CD14-positive monocyte (primary cell): ENCODE measurements at regions not wholly inside any gene's neighbourhood (a gene's known extent, or its start where the extent isn't known, plus 50 kb on each side); places are given as distances from the start of the nearest gene placed in this dataset.
A peak's percentile ranks its signal among the peaks of the same experiment; 100 is the strongest.

Source experiments
- DNase-seq, 3 donors: peaks; one replicate each; pipeline ENCODE4 v3.0.0-alpha.2; 2011 to 2022
- H2AFZ ChIP-seq: 2 replicates; pipeline ENCODE4 v1.6.0; 2012; ENCODE audit warnings: mild to moderate bottlenecking, low read depth, low read length, inconsistent platforms; ENCODE audit not compliant: insufficient read depth, poor library complexity, severe bottlenecking
- H3K27ac ChIP-seq, 2 donors: 1 replicate in 1 of 2; 2 replicates in 1 of 2; pipeline ENCODE4 v1.5.1; 2012 to 2013; ENCODE audit warnings: low read length in 2 of 2, control low read depth in 1 of 2, inconsistent platforms in 1 of 2, low read depth in 1 of 2, mild to moderate bottlenecking in 1 of 2
- H3K27me3 ChIP-seq, 2 donors: one replicate each; pipeline versions ENCODE4 v1.6.0 to v1.6.1; 2011 to 2013; ENCODE audit warnings: low read length in 2 of 2; ENCODE audit not compliant: control insufficient read depth in 2 of 2, insufficient read depth in 2 of 2
- H3K36me3 ChIP-seq, 2 donors: replicated peaks in 1 of 2; 1 replicate in 1 of 2; 2 replicates in 1 of 2; pipeline versions ENCODE4 v1.5.1 to v1.6.1; 2012 to 2013; ENCODE audit warnings: low read length in 2 of 2, control low read depth in 1 of 2, inconsistent platforms in 1 of 2, mild to moderate bottlenecking in 1 of 2; ENCODE audit not compliant: insufficient read depth in 2 of 2, control insufficient read depth in 1 of 2
- H3K4me1 ChIP-seq, 2 donors: 1 replicate in 1 of 2; 2 replicates in 1 of 2; pipeline versions ENCODE4 v1.5.1 to v1.6.1; 2012 to 2013; ENCODE audit warnings: low read length in 2 of 2, control low read depth in 1 of 2, inconsistent platforms in 1 of 2, mild to moderate bottlenecking in 1 of 2, moderate library complexity in 1 of 2; ENCODE audit not compliant: insufficient read depth in 2 of 2, control insufficient read depth in 1 of 2
- H3K4me2 ChIP-seq: replicated peaks from 2 replicates; pipeline ENCODE3; 2012; ENCODE audit warnings: low read length, moderate library complexity, mild to moderate bottlenecking; ENCODE audit not compliant: poor library complexity, severe bottlenecking; ENCODE audit errors: extremely low read depth
- H3K4me3 ChIP-seq, 3 experiments: fragments of 200-600 bp in 1 of 3; sonication (generic) in 1 of 3; replicated peaks in 1 of 3; 1 replicate in 2 of 3; 2 replicates in 1 of 3; pipeline ENCODE4 v1.5.1; 2011 to 2013; ENCODE audit warnings: low read length in 3 of 3, mild to moderate bottlenecking in 3 of 3, control low read depth in 2 of 3, low read depth in 2 of 3, inconsistent platforms in 1 of 3, moderate library complexity in 1 of 3
- H3K79me2 ChIP-seq: 2 replicates; pipeline ENCODE4 v1.6.0; 2012; ENCODE audit warnings: mild to moderate bottlenecking, control low read depth, inconsistent platforms, low read length, moderate library complexity; ENCODE audit not compliant: insufficient read depth
- H3K9ac ChIP-seq: 2 replicates; pipeline ENCODE4 v1.6.0; 2017; ENCODE audit warnings: low read length, mild to moderate bottlenecking; ENCODE audit not compliant: insufficient read depth, poor library complexity, severe bottlenecking
- H3K9me3 ChIP-seq, 2 donors: replicated peaks in 1 of 2; 1 replicate in 1 of 2; 2 replicates in 1 of 2; pipeline versions ENCODE4 v1.5.1 to v1.6.1; 2012 to 2013; ENCODE audit warnings: low read length in 2 of 2, control low read depth in 1 of 2; ENCODE audit not compliant: control insufficient read depth in 1 of 2, insufficient read depth in 1 of 2
- H4K20me1 ChIP-seq: 2 replicates; pipeline ENCODE4 v1.6.0; 2012; ENCODE audit warnings: mild to moderate bottlenecking, low read length, control low read depth, moderate library complexity; ENCODE audit not compliant: insufficient read depth
- H3K27ac Mint-ChIP-seq, 7 donors: one replicate each; pipeline ENCODE4 v1.8.0; 2020; ENCODE audit warnings: mild to moderate bottlenecking in 7 of 7, mixed read lengths in 7 of 7, moderate library complexity in 6 of 7, inconsistent platforms in 2 of 7
- H3K27me3 Mint-ChIP-seq, 3 donors: one replicate each; pipeline ENCODE4 v1.8.0; 2021 to 2022; ENCODE audit warnings: low read depth in 3 of 3, mild to moderate bottlenecking in 3 of 3, mixed read lengths in 3 of 3, moderate library complexity in 3 of 3, inconsistent platforms in 1 of 3
- H3K36me3 Mint-ChIP-seq, 2 donors: one replicate each; pipeline ENCODE4 v1.8.0; 2020; ENCODE audit warnings: mixed read lengths in 2 of 2, inconsistent platforms in 1 of 2, mild to moderate bottlenecking in 1 of 2
- H3K4me1 Mint-ChIP-seq: one replicate; pipeline ENCODE4 v1.8.0; 2020; ENCODE audit warnings: mild to moderate bottlenecking, mixed read lengths
- H3K4me3 Mint-ChIP-seq, 2 donors: one replicate each; pipeline ENCODE4 v1.8.0; 2020; ENCODE audit warnings: mild to moderate bottlenecking in 2 of 2, mixed read lengths in 2 of 2, moderate library complexity in 1 of 2
- H3K9me3 Mint-ChIP-seq, 7 donors: one replicate each; pipeline ENCODE4 v1.8.0; 2020 to 2022; ENCODE audit warnings: mixed read lengths in 7 of 7, mild to moderate bottlenecking in 6 of 7, moderate library complexity in 6 of 7, inconsistent platforms in 2 of 7
- CTCF ChIP-seq: fragments of 200-600 bp; IDR thresholded peaks from one replicate; pipeline ENCODE4 v1.8.0; 2022; ENCODE audit warnings: antibody characterized with exemption, mild to moderate bottlenecking
- WGBS: methylation state at CpG from one replicate; pipeline ENCODE4 v1.1.5; 2013; ENCODE audit warnings: missing lambda C conversion rate; ENCODE audit not compliant: insufficient coverage; 5-methylcytosine and 5-hydroxymethylcytosine counted together
- intact Hi-C, 2 donors: fragments of 100-400 bp; cut with micrococcal nuclease; formaldehyde crosslinking; loops; one replicate each; pipeline versions ENCODE4 v1.15.0 to v1.15.1; 2023

GRCh38 chr1:148317288-148317985, 165.4 kb upstream of the NBPF11 start:
- Mint-ChIP-seq H3K4me1 (peaks cover 47% of the 10 kb centered on the region), H3K9me3 (peaks cover 2 to 13% (median 5%) of the 10 kb centered on the region in 7 donors), H3K27ac (peak overlapping the region; percentile 94 to 100 (median 99)), H3K36me3 (no peaks in the 10 kb centered on the region), H3K4me3 (peak overlapping the region; percentile 96 to 97), H3K27me3 (peaks cover 3 to 12% (median 3%) of the 10 kb centered on the region in 3 donors)
- peak overlapping the region; percentile 60 for H3K9ac ChIP-seq
- DNase-seq: peak in 1 of 3 donors; percentile 39
- no peaks in the 10 kb centered on the region for H3K9me3 ChIP-seq
- H4K20me1 ChIP-seq: no peaks in the 10 kb centered on the region
- H3K36me3 ChIP-seq: no peaks in the 10 kb centered on the region
- no peak for TF ChIP-seq CTCF
- peaks cover 30 to 48% of the 10 kb centered on the region in 2 donors for H3K4me1 ChIP-seq
- H3K4me3 ChIP-seq: peak overlapping the region; percentile 55 to 77 (median 60)
- WGBS: 62% methylated on average over 41 of the region's 42 CpGs
- H3K27ac ChIP-seq: peak overlapping the region; percentile 81 to 91
- intact Hi-C loops: no loop called here
- H3K27me3 ChIP-seq: no peaks in the 10 kb centered on the region
- H3K4me2 ChIP-seq: peak overlapping the region; percentile 88
- no peaks in the 10 kb centered on the region for H3K79me2 ChIP-seq
- peak overlapping the region; percentile 92 for H2AFZ ChIP-seq

- no peaks in the 10 kb centered on the region for H3K79me2 ChIP-seq
- Mint-ChIP-seq H3K27me3 (peaks cover 3 to 13% (median 4%) of the 10 kb centered on the region in 3 donors), H3K4me3 (peak overlapping the region in 1 of 2 donors; percentile 27), H3K4me1 (peaks cover 50% of the 10 kb centered on the region), H3K9me3 (peaks cover 10 to 18% (median 14%) of the 10 kb centered on the region in 7 donors), H3K36me3 (peaks cover 0 to 1% of the 10 kb centered on the region in 2 donors), H3K27ac (peak overlapping the region; percentile 4 to 85 (median 55))
- no peak overlapping the region for H3K9ac ChIP-seq
- TF ChIP-seq CTCF: no peak
- H3K9me3 ChIP-seq: peaks cover 2 to 11% of the 10 kb centered on the region in 2 donors
- peak overlapping the region in 1 of 2 donors; percentile 20 for H3K27ac ChIP-seq
- no peaks in the 10 kb centered on the region for H4K20me1 ChIP-seq
- intact Hi-C loops: no loop called here
- H3K4me3 ChIP-seq: peak overlapping the region in 1 of 3 experiments; percentile 21
- peaks cover 0 to 9% of the 10 kb centered on the region in 2 donors for H3K27me3 ChIP-seq
- H3K4me2 ChIP-seq: peak overlapping the region; percentile 15
- H3K36me3 ChIP-seq: no peaks in the 10 kb centered on the region
- 100% methylated on average over 1 of the region's 6 CpGs for WGBS
- no peak overlapping the region for H2AFZ ChIP-seq
- H3K4me1 ChIP-seq: peaks cover 30 to 46% of the 10 kb centered on the region in 2 donors
- DNase-seq: peak in 2 of 3 donors; percentile 15 to 53
These were observed 163.2 kb upstream of the NBPF11 start for GRCh38 chr1:148315071-148315811.
